Gastrocnemius medialis (tissue), 4 donors: ENCODE measurements at regions not wholly inside any gene's neighbourhood (a gene's known extent, or its start where the extent isn't known, plus 50 kb on each side); places are given as distances from the start of the nearest gene placed in this dataset.

Source experiments
- CTCF ChIP-seq, 5 experiments: fragments of 450-650 bp in 3 of 5; fragments of 200-600 bp in 2 of 5; sonication (generic) in 2 of 5; IDR thresholded peaks in 4 of 5; conservative IDR thresholded peaks in 1 of 5; 1 replicate in 4 of 5; 2 replicates in 1 of 5; pipeline ENCODE4 v1.5.1; 2016 to 2019; ENCODE audit warnings: antibody characterized with exemption in 5 of 5, mild to moderate bottlenecking in 3 of 5, moderate library complexity in 3 of 5
- POLR2A ChIP-seq, 2 donors: fragments of 450-650 bp; IDR thresholded peaks; one replicate each; pipeline ENCODE4 v1.6.1; 2017; ENCODE audit warnings: antibody characterized with exemption in 2 of 2, mild to moderate bottlenecking in 2 of 2, moderate library complexity in 2 of 2

GRCh38 chr1:38648417-38648816 lies 211.2 kb downstream of the RRAGC start:
- TF ChIP-seq CTCF (IDR thresholded peaks at IDR 0.05 in 4 of 5, conservative IDR thresholded peaks at IDR 0.05 in 1 of 5) (no peak), POLR2A (IDR thresholded peaks at IDR 0.05) (no peak)
